ENCODE measurements at regions not wholly inside any gene's neighbourhood (a gene's known extent, or its start where the extent isn't known, plus 50 kb on each side); places are given as distances from the start of the nearest gene placed in this dataset.

- no peak for DNase-seq (ENCODE audit: low read depth)
Observed at GRCh38 chr11:135075740-135076139, 663.7 kb upstream of the B3GAT1 start.

GRCh38 chr11:135074397-135074998 lies 662.5 kb upstream of the B3GAT1 start:
- DNase-seq (ENCODE audit: low read depth): no peak

GRCh38 chr11:135073870-135074269 lies 661.8 kb upstream of the B3GAT1 start:
- no peak for DNase-seq (ENCODE audit: low read depth)

GRCh38 chr11:135073381-135073780 lies 661.3 kb upstream of the B3GAT1 start:
- DNase-seq (ENCODE audit: low read depth): no peak

GRCh38 chr11:135069890-135070289 lies 657.8 kb upstream of the B3GAT1 start:
- DNase-seq (ENCODE audit: low read depth): no peak

GRCh38 chr11:135069063-135069462 lies 657.0 kb upstream of the B3GAT1 start:
- DNase-seq (ENCODE audit: low read depth): no peak

GRCh38 chr11:135062994-135063393 lies 651.0 kb upstream of the B3GAT1 start:
- no peak for DNase-seq (ENCODE audit: low read depth)

- DNase-seq (ENCODE audit: low read depth): no peak
Observed at GRCh38 chr11:135061166-135061565, 649.1 kb upstream of the B3GAT1 start.

- DNase-seq (ENCODE audit: low read depth): no peak
Observed at GRCh38 chr11:135046986-135047385, 634.9 kb upstream of the B3GAT1 start.

GRCh38 chr11:135046556-135046955 lies 634.5 kb upstream of the B3GAT1 start:
- DNase-seq (ENCODE audit: low read depth): no peak

GRCh38 chr11:135043434-135043833 lies 631.4 kb upstream of the B3GAT1 start:
- no peak for DNase-seq (ENCODE audit: low read depth)

- no peak for DNase-seq (ENCODE audit: low read depth)
Observed at GRCh38 chr11:135037828-135038227, 625.8 kb upstream of the B3GAT1 start.

GRCh38 chr11:135036488-135037297 lies 624.7 kb upstream of the B3GAT1 start:
- DNase-seq (ENCODE audit: low read depth): no peak

- DNase-seq (ENCODE audit: low read depth): no peak
Observed at GRCh38 chr11:135035282-135035681, 623.2 kb upstream of the B3GAT1 start.

- DNase-seq (ENCODE audit: low read depth): no peak
Observed at GRCh38 chr11:135033540-135033939, 621.5 kb upstream of the B3GAT1 start.

- no peak for DNase-seq (ENCODE audit: low read depth)
Observed at GRCh38 chr11:135031205-135031989, 619.4 kb upstream of the B3GAT1 start.

GRCh38 chr11:135027461-135027860 lies 615.4 kb upstream of the B3GAT1 start:
- DNase-seq (ENCODE audit: low read depth): no peak

GRCh38 chr11:135023499-135023898 lies 611.5 kb upstream of the B3GAT1 start:
- DNase-seq (ENCODE audit: low read depth): no peak

- no peak for DNase-seq (ENCODE audit: low read depth)
Observed at GRCh38 chr11:135022454-135022853, 610.4 kb upstream of the B3GAT1 start.

- no peak for DNase-seq (ENCODE audit: low read depth)
Observed at GRCh38 chr11:135019899-135020298, 607.9 kb upstream of the B3GAT1 start.

- no peak for DNase-seq (ENCODE audit: low read depth)
Observed at GRCh38 chr11:135019343-135019871, 607.4 kb upstream of the B3GAT1 start.

GRCh38 chr11:135017296-135017695 lies 605.3 kb upstream of the B3GAT1 start:
- DNase-seq (ENCODE audit: low read depth): no peak

GRCh38 chr11:135015966-135016365 lies 603.9 kb upstream of the B3GAT1 start:
- DNase-seq (ENCODE audit: low read depth): no peak
